ENCODE measurements at regions not wholly inside any gene's neighbourhood (a gene's known extent, or its start where the extent isn't known, plus 50 kb on each side); places are given as distances from the start of the nearest gene placed in this dataset.
"Not testable (repeated sequence)": the region's sequence is repeated elsewhere in the genome, so short reads cannot be mapped to it uniquely, and the experiment has no call there.

DNA sequence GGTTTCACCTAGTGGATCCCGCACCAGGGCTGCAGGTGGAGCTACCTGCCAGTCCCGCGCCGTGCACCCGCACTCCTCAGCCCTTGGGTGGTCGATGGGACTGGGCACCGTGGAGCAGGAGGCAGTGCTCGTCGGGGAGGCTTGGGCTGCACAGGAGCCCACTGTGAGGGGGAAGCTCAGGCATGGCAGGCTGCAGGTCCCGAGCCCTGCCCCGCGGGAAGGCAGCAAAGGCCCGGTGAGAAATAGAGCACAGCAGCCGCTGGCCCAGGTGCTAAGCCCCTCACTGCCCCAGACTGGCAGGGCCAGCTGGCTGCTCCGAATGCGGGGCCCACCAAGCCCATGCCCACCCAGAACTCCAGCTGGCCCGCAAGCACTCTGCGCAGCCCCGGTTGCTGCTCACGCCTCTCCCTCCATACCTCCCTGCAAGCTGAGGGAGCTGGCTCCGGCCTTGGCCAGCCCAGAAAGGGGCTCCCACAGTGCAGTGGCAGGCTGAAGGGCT lies 872.7 kb downstream of the PCDH17 start:
- not testable (repeated sequence) for H3K27ac ChIP-seq (ENCODE audit: low read depth, low read length); H3K27me3 ChIP-seq (ENCODE audit: insufficient read depth, low read length); H3K4me3 ChIP-seq (ENCODE audit: low read depth, low read length); H3K36me3 ChIP-seq (ENCODE audit: insufficient read depth, low read length); H2AFZ ChIP-seq (ENCODE audit: low read length, unreplicated experiment); H3K4me1 ChIP-seq (ENCODE audit: control insufficient read depth, insufficient read depth, low read length, unreplicated experiment); H3K79me2 ChIP-seq (ENCODE audit: control insufficient read depth, insufficient read depth, low read length, unreplicated experiment)

DNA sequence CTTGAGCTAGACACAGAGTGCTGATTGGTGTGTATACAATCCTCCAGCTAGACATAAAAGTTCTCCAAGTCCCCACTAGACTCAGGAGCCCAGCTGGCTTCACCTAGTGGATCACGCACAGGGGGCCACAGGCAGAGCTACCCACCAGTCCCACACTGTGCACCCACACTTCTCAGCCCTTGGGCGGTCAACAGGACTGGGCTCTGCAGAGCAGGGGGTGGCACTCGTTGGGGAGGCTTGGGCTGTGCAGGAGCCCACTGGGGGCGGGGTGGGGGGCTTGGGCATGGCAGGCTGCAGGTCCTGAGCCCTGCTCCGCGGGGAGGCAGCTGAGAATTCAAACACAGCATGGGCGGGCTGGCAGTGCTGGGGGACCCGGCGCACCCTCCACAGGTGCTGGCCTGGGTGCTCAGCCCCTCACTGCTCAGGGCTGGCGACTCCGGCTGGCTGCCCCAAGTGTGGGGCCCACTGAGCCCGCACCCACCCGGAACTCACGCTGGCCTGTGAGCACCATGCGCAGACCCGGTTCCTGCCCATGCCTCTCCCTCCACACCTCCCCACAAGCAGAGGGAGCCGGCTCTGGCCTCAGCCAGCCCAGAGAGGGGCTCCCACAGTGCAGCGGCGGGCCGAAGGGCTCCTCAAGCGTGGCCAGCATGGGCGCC lies 873.8 kb downstream of the PCDH17 start:
- H3K79me2 ChIP-seq (ENCODE audit: control insufficient read depth, insufficient read depth, low read length, unreplicated experiment); H3K36me3 ChIP-seq (ENCODE audit: insufficient read depth, low read length); H3K27me3 ChIP-seq (ENCODE audit: insufficient read depth, low read length); H3K4me3 ChIP-seq (ENCODE audit: low read depth, low read length); H2AFZ ChIP-seq (ENCODE audit: low read length, unreplicated experiment); H3K27ac ChIP-seq (ENCODE audit: low read depth, low read length); H3K4me1 ChIP-seq (ENCODE audit: control insufficient read depth, insufficient read depth, low read length, unreplicated experiment): not testable (repeated sequence)

DNA sequence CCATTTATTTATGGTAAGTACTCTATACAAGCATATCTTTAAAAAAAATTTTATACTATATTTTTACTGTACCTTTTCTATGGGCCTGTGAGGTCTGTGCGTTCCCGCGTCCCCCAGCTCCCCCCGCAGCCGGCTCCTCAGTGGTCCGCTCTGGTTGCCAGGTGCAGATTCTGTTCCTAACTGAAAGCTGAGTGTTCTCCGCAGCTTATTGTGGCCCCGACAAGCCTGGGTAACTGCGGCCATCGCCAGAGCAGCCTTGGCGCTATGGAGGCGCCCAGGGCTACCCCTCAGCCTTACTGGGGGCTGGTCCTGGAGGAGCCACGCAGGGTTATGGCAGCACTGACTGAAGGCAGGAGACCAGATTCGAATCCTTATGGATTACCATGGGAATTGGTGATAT lies 896.8 kb downstream of the PCDH17 start:
- no peaks in the 10 kb centered on the region for H3K79me2 ChIP-seq (ENCODE audit: control insufficient read depth, insufficient read depth, low read length, unreplicated experiment)
- H3K4me1 ChIP-seq (ENCODE audit: control insufficient read depth, insufficient read depth, low read length, unreplicated experiment) = no peaks in the 10 kb centered on the region
- H3K27me3 ChIP-seq (ENCODE audit: insufficient read depth, low read length) = no peaks in the 10 kb centered on the region
- H3K4me3 ChIP-seq (ENCODE audit: low read depth, low read length) = no peak overlapping the region
- no peak overlapping the region for H2AFZ ChIP-seq (ENCODE audit: low read length, unreplicated experiment)
- H3K27ac ChIP-seq (ENCODE audit: low read depth, low read length) = no peak overlapping the region
- H3K36me3 ChIP-seq (ENCODE audit: insufficient read depth, low read length) = no peaks in the 10 kb centered on the region

DNA sequence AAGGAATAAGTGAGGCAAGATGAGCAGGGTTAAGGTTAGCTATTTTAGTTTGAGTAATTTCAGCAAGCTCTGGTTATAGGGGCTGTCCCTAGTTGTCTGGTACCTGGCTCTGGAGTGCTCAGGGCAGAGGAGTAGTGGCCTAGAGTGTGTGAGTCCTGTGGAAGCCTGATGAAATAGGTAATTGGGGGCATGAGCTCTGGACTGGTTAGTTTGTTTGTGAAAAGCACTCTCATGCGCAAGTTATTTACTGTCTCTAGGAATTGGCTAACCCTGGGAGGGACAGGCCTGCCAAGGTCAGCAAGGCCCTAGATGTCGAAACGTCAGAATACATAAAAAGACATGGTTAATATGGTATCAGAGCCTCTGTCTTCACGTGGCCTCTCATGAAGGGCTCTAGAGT lies 900.1 kb downstream of the PCDH17 start:
- Histone ChIP-seq H3K79me2 (ENCODE audit: control insufficient read depth, insufficient read depth, low read length, unreplicated experiment) (no peaks in the 10 kb centered on the region), H3K27me3 (ENCODE audit: insufficient read depth, low read length) (no peaks in the 10 kb centered on the region), H3K27ac (ENCODE audit: low read depth, low read length) (no peak overlapping the region), H3K36me3 (ENCODE audit: insufficient read depth, low read length) (no peaks in the 10 kb centered on the region), H2AFZ (ENCODE audit: low read length, unreplicated experiment) (no peak overlapping the region), H3K4me1 (ENCODE audit: control insufficient read depth, insufficient read depth, low read length, unreplicated experiment) (no peaks in the 10 kb centered on the region), H3K4me3 (ENCODE audit: low read depth, low read length) (no peak overlapping the region)

DNA sequence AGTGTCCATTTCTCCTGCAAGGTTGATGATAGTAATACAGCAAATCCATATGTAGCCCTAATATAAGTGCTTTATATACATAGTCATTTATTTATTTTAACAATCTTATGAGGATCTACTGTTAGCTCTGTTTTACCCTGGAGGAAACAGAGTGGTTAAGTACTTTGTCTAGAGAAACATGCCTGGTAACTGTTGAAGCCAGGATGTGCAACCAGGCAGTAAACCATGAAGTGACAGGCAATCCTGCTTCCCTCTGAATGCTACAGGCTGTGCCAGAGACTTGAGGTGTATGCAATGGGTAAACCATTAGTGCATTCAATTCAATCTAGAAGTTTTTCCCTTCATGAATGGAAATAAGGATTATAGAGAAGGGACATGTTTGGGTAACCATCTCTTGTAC lies 911.0 kb downstream of the PCDH17 start:
- H2AFZ ChIP-seq (ENCODE audit: low read length, unreplicated experiment) = no peak overlapping the region
- H3K27ac ChIP-seq (ENCODE audit: low read depth, low read length) = no peak overlapping the region
- H3K27me3 ChIP-seq (ENCODE audit: insufficient read depth, low read length) = no peaks in the 10 kb centered on the region

DNA sequence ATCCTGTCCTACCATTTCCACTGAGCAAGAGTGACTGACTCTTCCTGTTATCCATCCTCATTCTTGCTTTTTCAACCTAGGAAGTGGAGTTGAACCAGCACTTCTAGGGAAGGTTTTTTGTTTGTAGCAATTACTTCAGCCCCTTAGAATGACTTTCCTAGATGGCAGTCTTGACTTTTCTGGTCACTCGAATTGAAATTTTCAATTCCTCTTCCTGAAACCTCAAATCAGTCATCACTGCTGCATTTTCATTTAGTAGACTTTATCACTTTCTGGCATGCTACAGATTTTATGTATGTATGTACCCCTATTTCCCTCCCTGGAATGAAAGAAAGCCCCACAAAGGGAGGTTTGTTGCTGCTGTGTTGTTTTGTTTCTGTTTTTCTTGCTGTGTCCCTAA lies 915.9 kb downstream of the PCDH17 start:
- Histone ChIP-seq H3K27ac (ENCODE audit: low read depth, low read length) (no peak overlapping the region), H3K4me1 (ENCODE audit: control insufficient read depth, insufficient read depth, low read length, unreplicated experiment) (no peaks in the 10 kb centered on the region), H3K79me2 (ENCODE audit: control insufficient read depth, insufficient read depth, low read length, unreplicated experiment) (no peaks in the 10 kb centered on the region), H2AFZ (ENCODE audit: low read length, unreplicated experiment) (no peak overlapping the region), H3K4me3 (ENCODE audit: low read depth, low read length) (no peak overlapping the region), H3K36me3 (ENCODE audit: insufficient read depth, low read length) (no peaks in the 10 kb centered on the region), H3K27me3 (ENCODE audit: insufficient read depth, low read length) (no peaks in the 10 kb centered on the region)

More for the DNA sequence above, 911.0 kb downstream of the PCDH17 start:
- no peaks in the 10 kb centered on the region for H3K36me3 ChIP-seq (ENCODE audit: insufficient read depth, low read length)
- H3K4me1 ChIP-seq (ENCODE audit: control insufficient read depth, insufficient read depth, low read length, unreplicated experiment) = no peaks in the 10 kb centered on the region
- H3K4me3 ChIP-seq (ENCODE audit: low read depth, low read length) = no peak overlapping the region
- H3K79me2 ChIP-seq (ENCODE audit: control insufficient read depth, insufficient read depth, low read length, unreplicated experiment) = no peaks in the 10 kb centered on the region

DNA sequence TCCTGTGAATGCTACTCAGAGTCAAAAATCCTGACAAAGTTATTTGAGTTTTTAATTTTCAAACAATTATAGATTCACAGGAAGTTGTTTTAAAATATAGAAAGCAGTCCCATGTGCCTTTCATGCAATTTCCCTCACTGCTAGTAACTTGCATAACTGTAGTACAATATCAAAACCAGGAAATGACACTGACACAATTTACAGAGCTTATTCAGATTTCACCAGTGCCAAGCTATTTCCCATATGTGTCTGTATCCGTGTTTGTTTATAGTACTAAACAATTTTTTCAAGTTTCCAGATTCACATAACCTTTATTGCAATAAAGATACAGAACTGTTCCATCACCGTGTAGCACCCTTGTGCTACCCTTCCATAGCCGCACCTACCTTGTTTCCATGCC lies 934.6 kb downstream of the PCDH17 start:
- no peak overlapping the region for H3K27ac ChIP-seq (ENCODE audit: low read depth, low read length)
- no peak overlapping the region for H3K4me3 ChIP-seq (ENCODE audit: low read depth, low read length)
- no peak overlapping the region for H2AFZ ChIP-seq (ENCODE audit: low read length, unreplicated experiment)
- H3K79me2 ChIP-seq (ENCODE audit: control insufficient read depth, insufficient read depth, low read length, unreplicated experiment) = no peaks in the 10 kb centered on the region
- H3K4me1 ChIP-seq (ENCODE audit: control insufficient read depth, insufficient read depth, low read length, unreplicated experiment) = no peaks in the 10 kb centered on the region
- H3K27me3 ChIP-seq (ENCODE audit: insufficient read depth, low read length) = no peaks in the 10 kb centered on the region
- H3K36me3 ChIP-seq (ENCODE audit: insufficient read depth, low read length) = no peaks in the 10 kb centered on the region

DNA sequence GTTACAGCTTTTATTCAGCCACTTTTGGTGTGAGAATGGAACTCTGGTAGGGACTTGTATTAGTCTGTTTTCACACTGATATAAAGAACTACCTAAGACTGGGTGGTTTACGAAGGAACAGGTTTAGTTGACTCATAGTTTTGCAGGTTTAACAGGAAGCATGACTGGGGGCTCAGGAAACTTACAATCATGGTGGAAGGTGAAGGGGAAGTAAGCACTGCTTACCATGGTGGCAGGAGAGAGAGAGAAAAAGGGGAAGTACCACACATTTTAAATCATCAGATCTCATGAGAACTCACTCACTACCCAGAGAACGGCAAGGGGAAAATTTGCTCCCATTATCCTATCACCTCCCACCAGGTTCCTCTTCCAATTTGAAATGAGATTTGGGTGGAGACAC lies 942.2 kb downstream of the PCDH17 start:
- Histone ChIP-seq H3K27me3 (ENCODE audit: insufficient read depth, low read length) (no peaks in the 10 kb centered on the region), H3K27ac (ENCODE audit: low read depth, low read length) (no peak overlapping the region), H3K79me2 (ENCODE audit: control insufficient read depth, insufficient read depth, low read length, unreplicated experiment) (no peaks in the 10 kb centered on the region), H3K4me1 (ENCODE audit: control insufficient read depth, insufficient read depth, low read length, unreplicated experiment) (no peaks in the 10 kb centered on the region), H3K4me3 (ENCODE audit: low read depth, low read length) (no peak overlapping the region), H2AFZ (ENCODE audit: low read length, unreplicated experiment) (no peak overlapping the region), H3K36me3 (ENCODE audit: insufficient read depth, low read length) (no peaks in the 10 kb centered on the region)

DNA sequence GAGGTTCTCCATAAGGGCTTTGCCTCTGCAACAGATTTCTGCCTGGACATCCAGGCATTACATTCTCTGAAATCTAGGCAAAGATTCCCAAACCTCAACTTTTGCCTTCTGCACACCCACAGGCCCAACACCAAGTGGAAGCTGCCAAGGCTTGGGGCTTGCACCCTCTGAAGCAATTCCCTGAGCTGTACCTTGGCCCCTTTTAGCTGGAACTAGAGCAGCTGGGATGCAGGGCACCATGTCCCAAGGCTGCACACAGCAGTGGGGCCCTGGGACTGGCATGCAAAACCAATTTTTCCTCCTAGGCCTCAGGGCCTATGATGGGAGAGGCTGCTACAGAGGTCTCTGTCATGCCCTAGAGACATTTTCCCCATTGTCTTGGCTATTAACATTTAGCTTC lies 943.2 kb downstream of the PCDH17 start:
- Histone ChIP-seq H2AFZ (ENCODE audit: low read length, unreplicated experiment) (no peak overlapping the region), H3K79me2 (ENCODE audit: control insufficient read depth, insufficient read depth, low read length, unreplicated experiment) (no peaks in the 10 kb centered on the region), H3K27me3 (ENCODE audit: insufficient read depth, low read length) (no peaks in the 10 kb centered on the region), H3K4me3 (ENCODE audit: low read depth, low read length) (no peak overlapping the region), H3K27ac (ENCODE audit: low read depth, low read length) (no peak overlapping the region), H3K4me1 (ENCODE audit: control insufficient read depth, insufficient read depth, low read length, unreplicated experiment) (no peaks in the 10 kb centered on the region), H3K36me3 (ENCODE audit: insufficient read depth, low read length) (no peaks in the 10 kb centered on the region)

DNA sequence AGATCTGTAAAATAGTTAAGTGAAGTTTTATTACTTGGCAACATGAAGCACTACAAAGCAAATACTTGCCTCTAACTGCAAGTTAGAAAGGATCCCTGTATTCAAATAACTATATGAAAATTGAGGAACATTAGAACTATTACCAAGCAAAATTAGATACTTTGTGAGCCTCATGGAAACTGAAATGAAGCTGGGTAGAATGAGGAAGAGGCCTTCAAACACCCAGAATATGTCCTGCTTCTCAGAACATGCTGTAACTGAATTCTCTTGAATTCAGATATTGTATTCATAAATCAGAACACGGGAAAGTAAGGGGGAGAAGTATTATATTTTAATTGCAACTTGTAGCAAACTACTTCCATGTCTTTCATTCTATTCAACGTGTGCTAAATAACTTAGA lies 947.9 kb downstream of the PCDH17 start:
- Histone ChIP-seq H3K4me3 (ENCODE audit: low read depth, low read length) (no peak overlapping the region), H3K4me1 (ENCODE audit: control insufficient read depth, insufficient read depth, low read length, unreplicated experiment) (no peaks in the 10 kb centered on the region), H3K27me3 (ENCODE audit: insufficient read depth, low read length) (no peaks in the 10 kb centered on the region), H2AFZ (ENCODE audit: low read length, unreplicated experiment) (no peak overlapping the region), H3K79me2 (ENCODE audit: control insufficient read depth, insufficient read depth, low read length, unreplicated experiment) (no peaks in the 10 kb centered on the region), H3K36me3 (ENCODE audit: insufficient read depth, low read length) (no peaks in the 10 kb centered on the region), H3K27ac (ENCODE audit: low read depth, low read length) (no peak overlapping the region)

DNA sequence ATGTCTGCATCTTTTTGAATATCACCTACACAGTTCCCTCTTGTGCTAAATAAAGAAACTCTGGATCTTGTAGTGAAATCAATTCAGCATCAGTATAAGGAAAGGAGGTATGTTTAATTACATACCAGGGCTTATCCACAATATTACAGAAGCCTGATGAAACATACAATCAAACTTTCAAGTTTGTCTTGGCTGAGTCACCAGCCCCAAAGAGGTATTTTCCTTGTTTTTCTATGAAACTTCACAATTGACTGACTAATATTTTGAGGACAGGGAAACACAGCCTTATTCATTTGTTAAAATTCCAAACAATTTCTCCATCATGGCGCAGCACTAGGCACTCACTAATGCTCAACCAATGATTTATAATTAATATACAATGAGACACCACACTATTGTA lies 952.4 kb downstream of the PCDH17 start:
- H3K27ac ChIP-seq (ENCODE audit: low read depth, low read length) = no peak overlapping the region
- no peaks in the 10 kb centered on the region for H3K79me2 ChIP-seq (ENCODE audit: control insufficient read depth, insufficient read depth, low read length, unreplicated experiment)
- H3K27me3 ChIP-seq (ENCODE audit: insufficient read depth, low read length) = no peaks in the 10 kb centered on the region
- H3K4me3 ChIP-seq (ENCODE audit: low read depth, low read length) = no peak overlapping the region
- H3K4me1 ChIP-seq (ENCODE audit: control insufficient read depth, insufficient read depth, low read length, unreplicated experiment) = no peaks in the 10 kb centered on the region
- no peaks in the 10 kb centered on the region for H3K36me3 ChIP-seq (ENCODE audit: insufficient read depth, low read length)
- H2AFZ ChIP-seq (ENCODE audit: low read length, unreplicated experiment) = no peak overlapping the region
